ENCODE measurements at regions not wholly inside any gene's neighbourhood (a gene's known extent, or its start where the extent isn't known, plus 50 kb on each side); places are given as distances from the start of the nearest gene placed in this dataset.

- H3K4me3 ChIP-seq (ENCODE audit: low read depth, low read length, poor library complexity, severe bottlenecking) = no peak overlapping the region
- no TSS peak for BruUV-seq (replicated peaks)
- DNase-seq (ENCODE audit: low spot score) = no peak
- H3K9me2 ChIP-seq (ENCODE audit: insufficient read depth, low read length) = no peaks in the 10 kb centered on the region
- H3K27ac ChIP-seq (ENCODE audit: low read depth, low read length, poor library complexity, severe bottlenecking) = no peak overlapping the region
- intact Hi-C loops (cut with micrococcal nuclease; ENCODE audit: unreplicated experiment) = no loop called here
- no peak overlapping the region for H3K4me2 ChIP-seq (ENCODE audit: low read length)
- peaks cover 18% of the 10 kb centered on the region for H3K9me3 ChIP-seq (ENCODE audit: low read length)
- H3K36me3 ChIP-seq (ENCODE audit: insufficient read depth, low read length) = no peaks in the 10 kb centered on the region
- no peaks in the 10 kb centered on the region for H3K79me2 ChIP-seq (ENCODE audit: insufficient read depth, low read depth, low read length)
- no peaks in the 10 kb centered on the region for H3K4me1 ChIP-seq (ENCODE audit: insufficient read depth, low read length, poor library complexity, severe bottlenecking)
- ChIA-PET POLR2A (interaction anchor here (0.5 kb wide), 1 partner anchor 264 kb away, joined by 5 read pairs; no protein-coding TSS in a partner anchor), CTCF (ENCODE audit: unreplicated experiment) (no interaction called here)
- TF ChIP-seq CTCF (conservative IDR thresholded peaks at IDR 0.05; ENCODE audit: low read length) = no peak
- TF ChIP-seq EZH2phosphoT487 (IDR thresholded peaks at IDR 0.05; ENCODE audit: borderline replicate concordance, low read depth, low read length) = no peak
- no peak overlapping the region for H2AFZ ChIP-seq (ENCODE audit: low read length)
- H4K20me1 ChIP-seq (ENCODE audit: insufficient read depth, low read length) = no peaks in the 10 kb centered on the region
Measured at GRCh38 chr19:33900817-33901216, 104.1 kb downstream of the KCTD15 start.

GRCh38 chr19:33902395-33902794, 105.7 kb downstream of the KCTD15 start:
- no peaks in the 10 kb centered on the region for H3K9me2 ChIP-seq (ENCODE audit: insufficient read depth, low read length)
- TF ChIP-seq EZH2phosphoT487 (IDR thresholded peaks at IDR 0.05; ENCODE audit: borderline replicate concordance, low read depth, low read length) (no peak), CTCF (conservative IDR thresholded peaks at IDR 0.05; ENCODE audit: low read length) (no peak)
- no peak overlapping the region for H3K4me3 ChIP-seq (ENCODE audit: low read depth, low read length, poor library complexity, severe bottlenecking)
- peaks cover 18% of the 10 kb centered on the region for H3K9me3 ChIP-seq (ENCODE audit: low read length)
- DNase-seq (ENCODE audit: low spot score) = no peak
- H2AFZ ChIP-seq (ENCODE audit: low read length) = no peak overlapping the region
- H3K4me2 ChIP-seq (ENCODE audit: low read length) = no peak overlapping the region
- H3K27ac ChIP-seq (ENCODE audit: low read depth, low read length, poor library complexity, severe bottlenecking) = no peak overlapping the region
- intact Hi-C loops (cut with micrococcal nuclease; ENCODE audit: unreplicated experiment) = no loop called here
- CTCF ChIA-PET (ENCODE audit: unreplicated experiment) = interaction anchor here (0.6 kb wide), 1 partner anchor 240 kb away, joined by 4 read pairs; no protein-coding TSS in a partner anchor
- no peaks in the 10 kb centered on the region for H3K4me1 ChIP-seq (ENCODE audit: insufficient read depth, low read length, poor library complexity, severe bottlenecking)
- H4K20me1 ChIP-seq (ENCODE audit: insufficient read depth, low read length) = no peaks in the 10 kb centered on the region
- H3K79me2 ChIP-seq (ENCODE audit: insufficient read depth, low read depth, low read length) = no peaks in the 10 kb centered on the region
- H3K36me3 ChIP-seq (ENCODE audit: insufficient read depth, low read length) = no peaks in the 10 kb centered on the region
- POLR2A ChIA-PET = no interaction called here
- no TSS peak for BruUV-seq (replicated peaks)

DNA sequence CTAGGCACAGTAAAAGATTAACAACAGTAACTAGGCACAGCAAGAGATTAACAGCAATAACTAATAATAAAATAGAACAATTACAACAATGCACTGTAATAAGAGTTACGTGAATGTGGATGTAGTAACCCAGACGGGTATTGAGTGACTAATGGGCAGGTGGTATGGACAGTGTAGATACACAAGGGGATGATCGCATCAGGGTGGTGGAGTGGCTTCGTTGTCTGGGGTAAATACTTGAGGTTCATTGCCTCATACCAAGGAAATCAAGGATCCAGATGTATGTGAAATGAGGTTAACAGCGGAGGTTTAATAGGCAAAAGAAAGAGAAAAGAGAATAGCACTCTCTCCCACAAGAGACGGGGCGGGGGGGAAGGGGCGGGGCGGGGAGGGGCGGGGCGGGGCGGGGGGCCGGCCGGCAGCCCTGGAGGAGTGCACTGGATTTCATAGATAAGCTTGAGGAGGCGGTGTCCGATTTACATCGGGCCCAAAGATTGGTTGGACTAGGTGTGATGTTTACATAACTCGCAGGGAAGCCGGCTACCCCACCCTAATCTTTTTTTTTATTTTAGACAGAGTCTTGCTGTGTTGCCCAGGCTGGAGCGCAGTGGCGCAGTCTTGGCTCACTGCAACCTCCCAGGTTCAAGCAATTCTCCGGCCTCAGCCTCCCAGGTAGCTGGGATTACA, 106.3 kb downstream of the KCTD15 start:
- POLR2A ChIA-PET = no interaction called here
- intact Hi-C loops (cut with micrococcal nuclease; ENCODE audit: unreplicated experiment) = no loop called here
- no peaks in the 10 kb centered on the region for H3K4me1 ChIP-seq (ENCODE audit: insufficient read depth, low read length, poor library complexity, severe bottlenecking)
- no peaks in the 10 kb centered on the region for H4K20me1 ChIP-seq (ENCODE audit: insufficient read depth, low read length)
- no peaks in the 10 kb centered on the region for H3K36me3 ChIP-seq (ENCODE audit: insufficient read depth, low read length)
- no TSS peak for BruUV-seq (replicated peaks)
- H3K4me2 ChIP-seq (ENCODE audit: low read length) = no peak overlapping the region
- TF ChIP-seq EZH2phosphoT487 (IDR thresholded peaks at IDR 0.05; ENCODE audit: borderline replicate concordance, low read depth, low read length) (no peak), CTCF (conservative IDR thresholded peaks at IDR 0.05; ENCODE audit: low read length) (no peak)
- H3K9me3 ChIP-seq (ENCODE audit: low read length) = peaks cover 15% of the 10 kb centered on the region
- H3K27ac ChIP-seq (ENCODE audit: low read depth, low read length, poor library complexity, severe bottlenecking) = no peak overlapping the region
- H3K4me3 ChIP-seq (ENCODE audit: low read depth, low read length, poor library complexity, severe bottlenecking) = no peak overlapping the region
- DNase-seq (ENCODE audit: low spot score) = no peak
- no peaks in the 10 kb centered on the region for H3K79me2 ChIP-seq (ENCODE audit: insufficient read depth, low read depth, low read length)
- H3K9me2 ChIP-seq (ENCODE audit: insufficient read depth, low read length) = no peaks in the 10 kb centered on the region
- CTCF ChIA-PET (ENCODE audit: unreplicated experiment) = interaction anchor here (0.6 kb wide), 1 partner anchor 240 kb away, joined by 4 read pairs; no protein-coding TSS in a partner anchor
- H2AFZ ChIP-seq (ENCODE audit: low read length) = no peak overlapping the region

Measured in OCI-LY7 (cell line).